ENCODE measurements at regions not wholly inside any gene's neighbourhood (a gene's known extent, or its start where the extent isn't known, plus 50 kb on each side); places are given as distances from the start of the nearest gene placed in this dataset.

- TF ChIP-seq, protein P1, sequence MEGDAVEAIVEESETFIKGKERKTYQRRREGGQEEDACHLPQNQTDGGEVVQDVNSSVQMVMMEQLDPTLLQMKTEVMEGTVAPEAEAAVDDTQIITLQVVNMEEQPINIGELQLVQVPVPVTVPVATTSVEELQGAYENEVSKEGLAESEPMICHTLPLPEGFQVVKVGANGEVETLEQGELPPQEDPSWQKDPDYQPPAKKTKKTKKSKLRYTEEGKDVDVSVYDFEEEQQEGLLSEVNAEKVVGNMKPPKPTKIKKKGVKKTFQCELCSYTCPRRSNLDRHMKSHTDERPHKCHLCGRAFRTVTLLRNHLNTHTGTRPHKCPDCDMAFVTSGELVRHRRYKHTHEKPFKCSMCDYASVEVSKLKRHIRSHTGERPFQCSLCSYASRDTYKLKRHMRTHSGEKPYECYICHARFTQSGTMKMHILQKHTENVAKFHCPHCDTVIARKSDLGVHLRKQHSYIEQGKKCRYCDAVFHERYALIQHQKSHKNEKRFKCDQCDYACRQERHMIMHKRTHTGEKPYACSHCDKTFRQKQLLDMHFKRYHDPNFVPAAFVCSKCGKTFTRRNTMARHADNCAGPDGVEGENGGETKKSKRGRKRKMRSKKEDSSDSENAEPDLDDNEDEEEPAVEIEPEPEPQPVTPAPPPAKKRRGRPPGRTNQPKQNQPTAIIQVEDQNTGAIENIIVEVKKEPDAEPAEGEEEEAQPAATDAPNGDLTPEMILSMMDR (IDR thresholded peaks at IDR 0.05): no peak
- no peak for TF ChIP-seq ZFX (IDR thresholded peaks at IDR 0.05; ENCODE audit: borderline replicate concordance)
These were observed 339.1 kb downstream of the SOX11 start for GRCh38 chr2:6031200-6031867.

Measured in 22Rv1 (cell line).